Activated naive CD8-positive, alpha-beta T cell (primary cell): ENCODE measurements at regions not wholly inside any gene's neighbourhood (a gene's known extent, or its start where the extent isn't known, plus 50 kb on each side); places are given as distances from the start of the nearest gene placed in this dataset.

Source experiments
- H3K27ac Mint-ChIP-seq: one replicate; pipeline ENCODE4 v1.8.0; 2021; ENCODE audit warnings: mixed read lengths
- H3K27me3 Mint-ChIP-seq: one replicate; pipeline ENCODE4 v1.8.0; 2021; ENCODE audit warnings: mixed read lengths
- H3K36me3 Mint-ChIP-seq: one replicate; pipeline ENCODE4 v1.8.0; 2021; ENCODE audit warnings: mixed read lengths
- H3K4me1 Mint-ChIP-seq: one replicate; pipeline ENCODE4 v1.8.0; 2021; ENCODE audit warnings: low read depth, mixed read lengths
- H3K4me3 Mint-ChIP-seq: one replicate; pipeline ENCODE4 v1.8.0; 2021; ENCODE audit warnings: mild to moderate bottlenecking, mixed read lengths
- H3K9me3 Mint-ChIP-seq: one replicate; pipeline ENCODE4 v1.8.0; 2021; ENCODE audit warnings: low read depth, mixed read lengths

DNA sequence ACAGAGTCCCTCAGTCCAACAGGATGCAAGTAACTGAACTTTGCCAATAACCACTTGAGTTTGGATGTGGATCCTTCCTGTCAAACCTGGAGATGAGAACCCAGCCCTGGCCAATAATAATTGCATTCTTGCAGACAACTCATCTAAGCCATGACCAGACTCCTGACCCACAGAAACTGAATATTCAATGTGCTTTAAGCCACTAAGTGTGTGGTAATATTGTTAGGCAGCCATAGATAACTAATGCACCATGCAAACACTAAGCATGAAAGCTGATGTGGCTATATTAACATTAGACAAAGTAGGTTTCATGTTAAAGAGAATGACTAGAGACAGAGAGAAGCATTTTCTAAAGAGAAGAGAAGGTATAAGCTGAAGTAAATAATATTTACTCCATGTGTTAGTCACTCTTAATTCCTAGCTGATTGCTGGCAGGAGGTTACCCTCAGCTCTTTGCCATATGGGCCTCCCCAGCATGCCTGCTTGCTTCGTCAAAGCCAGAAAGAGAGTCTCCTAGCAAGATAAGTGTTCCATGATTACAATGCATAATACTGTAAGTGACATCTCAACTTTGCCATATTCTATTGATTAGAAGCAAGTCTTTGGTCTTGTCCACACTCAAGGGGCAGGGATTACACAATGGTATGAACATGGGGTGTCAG lies 276.4 kb upstream of the PLXNA2 start:
- no peaks in the 10 kb centered on the region for H3K36me3 Mint-ChIP-seq
- H3K27ac Mint-ChIP-seq, result no peak overlapping the region
- no peaks in the 10 kb centered on the region for H3K9me3 Mint-ChIP-seq
- H3K27me3 Mint-ChIP-seq, result peaks cover 5% of the 10 kb centered on the region
- H3K4me3 Mint-ChIP-seq, result no peak overlapping the region
- no peaks in the 10 kb centered on the region for H3K4me1 Mint-ChIP-seq

DNA sequence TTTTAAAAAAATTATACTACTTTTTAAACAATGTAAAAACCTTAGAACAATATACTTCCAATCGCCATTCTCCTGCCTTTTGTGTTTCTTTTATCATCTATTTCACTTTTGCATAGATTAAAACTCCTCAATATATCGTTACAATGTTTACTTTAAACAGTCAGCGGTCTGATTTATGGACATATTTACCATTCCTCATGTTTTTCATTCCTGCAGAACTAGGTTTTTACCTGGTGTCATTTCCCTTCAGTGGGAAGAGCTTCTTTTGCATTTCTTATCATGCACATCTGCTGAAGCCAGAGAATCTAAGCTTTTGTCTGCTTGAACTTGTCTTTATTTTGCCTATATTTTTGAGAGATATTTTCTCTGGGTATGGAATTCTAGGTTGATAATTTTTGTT lies 277.4 kb upstream of the PLXNA2 start:
- Mint-ChIP-seq H3K9me3 (no peaks in the 10 kb centered on the region), H3K27me3 (peaks cover 4% of the 10 kb centered on the region), H3K4me1 (no peaks in the 10 kb centered on the region), H3K36me3 (no peaks in the 10 kb centered on the region), H3K27ac (no peak overlapping the region), H3K4me3 (no peak overlapping the region)

DNA sequence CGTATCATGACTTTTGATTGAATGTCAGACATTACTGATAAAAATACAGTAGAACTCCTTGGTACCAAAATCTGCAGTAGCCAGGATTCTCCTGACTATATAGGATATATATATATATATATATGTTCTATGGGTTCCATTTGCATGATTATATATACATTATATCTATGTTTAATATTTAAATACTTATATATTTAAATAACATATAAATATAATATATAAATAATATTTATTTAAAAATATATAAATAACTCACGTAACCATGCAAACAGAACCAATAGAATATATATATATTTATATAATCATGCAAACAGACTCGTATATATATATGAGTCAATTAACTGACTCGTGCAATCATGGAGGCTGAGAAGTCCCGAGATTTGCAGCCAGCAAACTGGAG lies 278.8 kb upstream of the PLXNA2 start:
- Mint-ChIP-seq H3K36me3 (no peaks in the 10 kb centered on the region), H3K9me3 (no peaks in the 10 kb centered on the region), H3K4me3 (no peak overlapping the region), H3K27me3 (peaks cover 4% of the 10 kb centered on the region), H3K4me1 (no peaks in the 10 kb centered on the region), H3K27ac (no peak overlapping the region)

DNA sequence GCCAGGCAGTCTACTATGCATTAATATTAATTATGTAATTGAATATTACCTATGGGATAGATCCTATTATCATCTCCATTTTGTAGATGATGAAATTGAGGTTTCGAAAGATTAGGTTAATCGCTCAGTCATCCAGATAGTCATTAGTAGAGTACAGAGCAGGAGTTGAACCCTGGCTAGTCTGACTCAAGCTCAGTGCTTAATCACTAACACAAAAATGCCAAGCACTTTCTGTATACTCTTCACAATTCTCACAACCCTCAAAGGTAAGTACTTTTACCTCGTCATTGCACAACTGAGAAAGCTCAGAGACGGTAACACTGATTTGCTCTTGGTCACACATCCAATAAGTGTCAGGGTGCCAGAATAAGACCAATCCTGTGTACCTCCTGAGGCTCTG lies 280.2 kb upstream of the PLXNA2 start:
- H3K4me3 Mint-ChIP-seq, result no peak overlapping the region
- H3K36me3 Mint-ChIP-seq, result no peaks in the 10 kb centered on the region
- H3K4me1 Mint-ChIP-seq, result no peaks in the 10 kb centered on the region
- no peaks in the 10 kb centered on the region for H3K9me3 Mint-ChIP-seq
- H3K27me3 Mint-ChIP-seq, result peaks cover 4% of the 10 kb centered on the region
- H3K27ac Mint-ChIP-seq, result no peak overlapping the region

DNA sequence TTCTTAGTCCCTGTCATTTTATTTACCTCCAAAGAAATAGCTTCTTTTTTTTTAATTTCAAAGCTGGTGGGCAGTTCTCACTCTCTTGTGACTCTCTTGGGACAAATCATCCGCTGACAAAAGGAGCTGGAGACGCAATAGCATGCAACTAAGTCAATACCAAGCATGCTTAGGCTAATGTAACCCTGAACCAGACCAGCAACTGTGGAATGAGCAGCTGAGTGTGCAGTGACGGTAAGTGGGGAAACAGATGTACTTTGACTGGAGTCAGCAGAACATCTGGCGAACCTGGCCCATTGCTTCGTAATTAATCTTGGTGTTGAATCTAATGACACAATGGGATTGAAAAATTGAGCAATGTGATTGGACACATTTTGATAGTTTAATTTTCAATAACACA lies 280.7 kb upstream of the PLXNA2 start:
- Mint-ChIP-seq H3K27me3 (peaks cover 4% of the 10 kb centered on the region), H3K27ac (no peak overlapping the region), H3K9me3 (no peaks in the 10 kb centered on the region), H3K4me1 (no peaks in the 10 kb centered on the region), H3K36me3 (no peaks in the 10 kb centered on the region), H3K4me3 (no peak overlapping the region)

DNA sequence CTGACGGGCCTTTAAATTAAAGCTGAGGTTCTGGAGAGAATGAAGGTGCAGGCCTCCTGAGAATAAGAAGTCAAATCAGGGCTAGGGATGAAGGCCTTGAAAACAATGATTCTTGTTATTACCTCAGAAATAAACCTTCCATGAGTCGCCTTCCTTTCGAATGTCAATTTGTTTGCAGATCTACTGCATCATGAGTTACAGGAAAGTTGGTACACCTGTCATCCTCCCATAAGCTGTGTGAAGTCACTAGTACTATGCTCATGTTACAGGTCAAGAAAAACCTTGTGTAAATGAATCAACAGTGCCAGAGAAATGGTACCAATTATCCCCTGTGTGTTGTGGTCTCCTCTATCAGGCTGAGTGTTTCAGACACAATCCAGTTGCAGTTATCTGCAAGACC lies 281.2 kb upstream of the PLXNA2 start:
- Mint-ChIP-seq H3K27me3 (peaks cover 4% of the 10 kb centered on the region), H3K4me3 (no peak overlapping the region), H3K4me1 (no peaks in the 10 kb centered on the region), H3K9me3 (no peaks in the 10 kb centered on the region), H3K27ac (no peak overlapping the region), H3K36me3 (no peaks in the 10 kb centered on the region)

DNA sequence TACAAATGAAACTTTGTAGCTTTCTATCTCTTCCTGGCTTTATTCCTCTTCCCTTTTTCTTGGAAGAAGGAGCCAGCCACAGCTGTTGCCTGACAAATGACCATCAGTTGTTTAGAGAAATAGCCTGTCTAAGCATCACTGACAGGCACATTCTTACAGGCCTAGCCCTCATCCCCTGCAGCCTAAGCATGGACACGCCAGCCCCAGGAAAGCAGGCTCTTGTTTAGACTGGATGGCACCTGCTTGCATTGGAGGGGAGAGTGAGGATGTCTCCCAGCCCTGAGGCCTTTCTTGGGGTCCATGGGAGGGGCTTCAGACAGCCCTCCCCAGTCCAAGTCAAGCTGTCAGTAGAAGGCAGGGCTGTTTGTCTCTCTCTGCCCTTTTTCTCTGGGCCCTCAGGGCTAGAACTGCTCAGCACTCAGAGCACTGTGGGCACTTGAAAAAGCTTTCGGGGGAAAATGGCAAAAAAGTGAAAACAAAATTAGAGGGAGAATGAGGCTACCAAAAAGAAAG lies 282.5 kb upstream of the PLXNA2 start:
- Mint-ChIP-seq H3K4me3 (no peak overlapping the region), H3K4me1 (no peaks in the 10 kb centered on the region), H3K36me3 (no peaks in the 10 kb centered on the region), H3K9me3 (no peaks in the 10 kb centered on the region), H3K27ac (no peak overlapping the region), H3K27me3 (peaks cover 4% of the 10 kb centered on the region)

DNA sequence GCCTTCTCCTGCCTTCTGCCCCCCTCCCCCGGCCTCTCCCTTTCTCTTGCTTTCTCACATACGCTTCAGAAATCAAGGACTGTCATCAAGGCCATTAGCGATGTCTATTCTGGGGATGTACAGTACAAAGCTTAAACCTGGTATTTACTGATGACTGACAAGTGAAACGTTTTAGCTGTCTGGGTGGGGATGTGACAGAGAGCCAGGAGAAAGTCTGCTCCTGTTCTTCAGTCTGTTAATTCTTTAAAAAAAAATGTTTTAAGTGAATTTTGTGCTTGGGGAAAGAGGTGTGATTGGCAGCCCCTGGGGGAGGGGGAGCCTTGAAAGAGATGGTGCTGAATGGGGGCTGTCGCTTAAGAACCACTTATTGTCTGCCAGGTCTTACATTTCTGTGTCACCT lies 283.0 kb upstream of the PLXNA2 start:
- Mint-ChIP-seq H3K4me1 (no peaks in the 10 kb centered on the region), H3K36me3 (no peaks in the 10 kb centered on the region), H3K27me3 (peaks cover 5% of the 10 kb centered on the region), H3K4me3 (no peak overlapping the region), H3K27ac (no peak overlapping the region), H3K9me3 (no peaks in the 10 kb centered on the region)

DNA sequence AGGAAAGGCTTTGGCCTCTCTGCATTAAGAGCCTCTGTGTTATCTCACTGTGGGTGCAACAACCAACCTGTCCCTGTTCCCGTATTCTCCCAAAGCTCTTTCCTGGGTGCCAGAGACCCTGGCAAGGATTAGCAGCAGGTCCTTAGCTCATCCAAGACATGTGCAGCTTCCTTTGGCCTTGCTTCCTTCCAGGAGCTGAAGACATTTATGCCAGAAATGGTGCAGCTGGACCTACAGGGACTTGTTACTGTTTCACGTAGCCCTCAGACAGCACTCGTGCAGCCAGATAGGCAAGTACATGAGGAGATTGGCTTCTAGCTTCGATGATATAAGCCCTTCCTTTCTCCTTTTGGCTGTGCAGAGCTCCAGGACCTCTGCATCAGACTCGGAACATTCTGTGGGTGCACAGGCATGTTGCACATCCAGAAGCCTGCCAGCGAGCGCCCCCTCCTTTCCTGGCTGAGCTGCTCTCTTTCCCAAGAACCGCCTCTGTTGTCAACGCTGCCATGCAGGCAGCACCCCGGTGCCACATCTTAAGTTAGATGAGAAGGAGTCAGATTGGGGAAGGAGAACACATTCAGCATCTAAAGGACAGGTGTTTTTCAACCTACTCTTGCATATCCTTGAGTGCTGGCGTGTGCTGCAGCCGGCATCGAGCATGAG lies 284.5 kb upstream of the PLXNA2 start:
- H3K27me3 Mint-ChIP-seq, result peaks cover 5% of the 10 kb centered on the region
- H3K36me3 Mint-ChIP-seq, result no peaks in the 10 kb centered on the region
- H3K4me3 Mint-ChIP-seq, result no peak overlapping the region
- no peaks in the 10 kb centered on the region for H3K4me1 Mint-ChIP-seq
- no peak overlapping the region for H3K27ac Mint-ChIP-seq
- H3K9me3 Mint-ChIP-seq, result no peaks in the 10 kb centered on the region

DNA sequence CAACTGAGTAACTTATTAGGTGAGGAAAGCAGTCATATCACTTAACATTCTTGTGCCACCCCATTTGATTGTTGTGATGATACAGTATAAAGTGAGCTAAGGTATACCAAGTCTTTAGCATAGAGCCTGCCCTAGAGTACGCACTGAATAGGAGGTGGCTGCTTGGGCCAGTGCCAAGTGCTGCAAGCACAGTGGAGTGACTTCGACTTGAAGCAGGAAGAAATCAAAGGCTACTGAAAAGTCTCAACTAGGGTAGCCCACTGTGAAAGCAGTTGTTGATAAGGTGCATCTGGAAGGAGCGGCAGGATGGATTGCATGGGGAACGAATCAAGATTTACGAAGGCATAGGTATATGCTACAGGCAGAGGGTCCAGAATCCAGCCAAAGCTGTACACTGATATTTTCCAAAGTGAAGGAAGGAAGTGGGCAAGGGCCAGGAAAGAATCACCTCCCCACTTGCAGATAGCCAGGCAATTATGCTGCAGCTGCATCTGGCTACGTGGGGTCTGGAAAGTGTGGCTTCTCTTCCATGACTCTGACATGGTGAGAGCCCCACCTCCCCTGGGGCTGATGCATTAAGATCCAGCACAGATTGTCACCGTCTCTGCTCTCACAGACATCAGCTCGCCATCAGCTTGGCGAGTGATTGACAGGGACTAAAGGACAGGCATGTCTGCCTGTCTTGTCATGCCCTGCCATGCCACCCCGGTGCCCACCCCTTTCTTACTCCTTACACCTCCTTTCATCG lies 287.0 kb upstream of the PLXNA2 start:
- Mint-ChIP-seq H3K27me3 (peaks cover 3% of the 10 kb centered on the region), H3K4me1 (no peaks in the 10 kb centered on the region), H3K9me3 (no peaks in the 10 kb centered on the region), H3K36me3 (no peaks in the 10 kb centered on the region), H3K4me3 (no peak overlapping the region), H3K27ac (no peak overlapping the region)

DNA sequence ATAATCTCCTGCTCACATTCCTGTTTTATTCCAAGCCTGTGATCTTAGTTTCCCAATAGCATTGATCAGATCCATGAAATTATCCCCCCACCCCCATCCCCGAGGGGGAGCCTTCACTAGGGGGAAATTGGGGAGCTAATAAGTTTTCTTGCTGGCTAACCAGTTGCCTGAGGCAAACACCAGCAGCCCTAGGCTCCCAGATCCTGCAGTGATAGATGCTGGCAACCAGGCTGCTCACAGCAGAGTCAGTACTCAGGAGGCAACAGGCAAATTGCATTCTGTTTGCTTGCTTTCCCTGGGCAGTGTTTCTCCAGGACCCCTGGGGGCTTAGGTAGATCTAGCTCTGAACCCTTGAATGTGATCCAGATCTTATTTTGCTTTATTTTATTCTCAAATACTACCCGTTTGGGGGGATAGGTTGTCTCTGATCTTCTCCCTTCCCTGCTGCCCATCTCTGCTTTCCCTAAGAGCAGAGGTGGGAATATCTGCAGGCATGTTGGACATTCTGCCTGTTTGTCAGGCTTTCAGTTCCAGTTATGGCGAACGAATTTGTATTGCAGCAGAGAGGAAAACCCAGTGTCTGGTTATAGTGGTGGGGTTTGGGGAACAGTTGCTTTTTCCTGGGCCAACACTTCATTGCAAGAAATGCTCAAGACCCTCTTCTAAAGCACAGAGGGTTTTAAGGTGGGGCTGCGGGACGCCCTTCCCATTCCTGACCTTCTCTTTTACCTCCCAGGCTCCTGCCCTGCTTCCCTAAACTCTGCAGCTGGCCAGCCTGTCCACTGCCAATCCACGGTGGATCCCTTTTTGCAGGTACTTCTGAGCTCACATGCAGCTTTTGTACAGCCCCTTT lies 289.8 kb upstream of the PLXNA2 start:
- Mint-ChIP-seq H3K9me3 (no peaks in the 10 kb centered on the region), H3K4me1 (no peaks in the 10 kb centered on the region), H3K4me3 (no peak overlapping the region), H3K27ac (no peak overlapping the region), H3K36me3 (no peaks in the 10 kb centered on the region), H3K27me3 (peaks cover 6% of the 10 kb centered on the region)

DNA sequence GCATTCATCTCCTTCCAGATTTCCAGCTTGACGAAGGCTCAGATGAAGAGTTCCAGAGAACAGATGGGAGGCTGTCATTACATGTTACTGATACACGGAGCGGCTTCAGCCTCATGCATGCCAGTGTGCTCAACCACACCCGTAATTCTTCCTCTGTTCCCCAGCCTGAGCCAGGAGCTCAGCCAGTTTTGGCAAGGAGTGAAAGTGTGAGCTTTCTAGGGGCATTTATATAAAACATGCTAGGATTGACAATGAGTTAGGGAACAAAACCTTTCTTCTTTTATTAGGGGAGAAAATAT lies 290.4 kb upstream of the PLXNA2 start:
- no peaks in the 10 kb centered on the region for H3K36me3 Mint-ChIP-seq
- H3K9me3 Mint-ChIP-seq, result no peaks in the 10 kb centered on the region
- no peak overlapping the region for H3K4me3 Mint-ChIP-seq
- peaks cover 6% of the 10 kb centered on the region for H3K27me3 Mint-ChIP-seq
- no peaks in the 10 kb centered on the region for H3K4me1 Mint-ChIP-seq
- no peak overlapping the region for H3K27ac Mint-ChIP-seq

DNA sequence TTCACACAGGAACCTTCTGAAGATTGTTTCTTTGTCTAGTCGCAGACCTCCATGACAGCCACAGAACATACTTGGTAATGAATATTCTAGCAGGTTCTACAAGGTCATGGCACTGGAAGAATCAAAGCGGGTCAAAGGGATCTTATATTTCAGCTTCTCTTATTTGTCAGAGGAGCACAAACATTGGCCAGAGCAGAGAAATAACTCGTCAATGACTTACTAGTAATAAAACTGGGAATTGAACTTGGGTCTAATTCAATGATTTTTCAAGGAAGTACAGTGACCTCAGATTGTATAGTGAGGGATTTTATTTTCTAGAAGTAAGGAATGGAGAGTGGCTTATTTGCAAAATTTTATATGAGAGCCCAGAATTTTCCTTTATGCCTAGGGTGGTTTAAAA lies 290.8 kb upstream of the PLXNA2 start:
- peaks cover 6% of the 10 kb centered on the region for H3K27me3 Mint-ChIP-seq
- H3K9me3 Mint-ChIP-seq, result no peaks in the 10 kb centered on the region
- no peaks in the 10 kb centered on the region for H3K36me3 Mint-ChIP-seq
- H3K27ac Mint-ChIP-seq, result no peak overlapping the region
- H3K4me1 Mint-ChIP-seq, result no peaks in the 10 kb centered on the region
- no peak overlapping the region for H3K4me3 Mint-ChIP-seq

DNA sequence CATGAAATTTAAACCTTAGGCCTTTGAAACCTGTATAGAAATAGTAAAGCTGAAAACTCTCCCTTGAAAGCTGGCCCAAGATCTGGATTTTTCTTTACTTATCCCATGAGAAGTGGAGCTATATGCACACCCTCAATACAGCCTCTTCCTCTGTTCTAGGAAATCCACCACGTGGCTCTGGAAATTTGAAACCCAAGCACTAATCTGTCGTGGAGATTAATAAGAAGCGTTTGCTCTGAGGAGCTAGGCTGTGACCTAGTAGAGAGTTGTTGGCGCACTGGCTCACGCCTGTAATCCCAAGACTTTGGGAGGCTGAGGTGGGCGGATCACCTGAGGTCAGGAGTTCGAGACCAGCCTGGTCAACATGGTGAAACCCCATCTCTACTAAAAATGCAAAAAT lies 291.3 kb upstream of the PLXNA2 start:
- Mint-ChIP-seq H3K27me3 (peaks cover 6% of the 10 kb centered on the region), H3K4me3 (no peak overlapping the region)

DNA sequence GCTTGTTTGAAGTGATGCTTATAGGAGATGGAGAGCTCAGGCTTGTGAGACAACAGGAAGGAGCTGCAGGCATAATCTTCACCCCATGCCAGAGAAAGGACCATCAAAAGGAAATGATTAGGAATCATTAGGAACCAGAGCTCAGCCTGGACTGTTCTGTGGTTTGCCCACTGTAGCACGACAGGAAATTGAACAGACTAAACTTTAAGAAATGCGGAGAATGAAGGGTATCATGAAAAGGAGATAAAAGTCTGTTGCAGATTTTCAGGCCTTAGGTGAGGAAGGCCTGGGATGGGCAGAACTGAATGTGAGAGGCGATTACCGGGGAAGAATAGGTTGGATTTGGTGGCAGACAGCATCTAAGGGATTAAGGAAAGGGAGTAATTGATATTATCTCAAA lies 292.0 kb upstream of the PLXNA2 start:
- Mint-ChIP-seq H3K4me1 (no peaks in the 10 kb centered on the region), H3K27me3 (peaks cover 6% of the 10 kb centered on the region), H3K36me3 (no peaks in the 10 kb centered on the region), H3K9me3 (no peaks in the 10 kb centered on the region), H3K27ac (no peak overlapping the region), H3K4me3 (no peak overlapping the region)

More for the DNA sequence above, 291.3 kb upstream of the PLXNA2 start:
- Mint-ChIP-seq H3K9me3 (no peaks in the 10 kb centered on the region), H3K36me3 (no peaks in the 10 kb centered on the region), H3K4me1 (no peaks in the 10 kb centered on the region), H3K27ac (no peak overlapping the region)
